Stomach (tissue), 4 donors: ENCODE measurements at regions not wholly inside any gene's neighbourhood (a gene's known extent, or its start where the extent isn't known, plus 50 kb on each side); places are given as distances from the start of the nearest gene placed in this dataset.

Experiments
- CTCF ChIP-seq, 7 experiments: fragments of 450-650 bp in 4 of 7; fragments of 200-600 bp in 3 of 7; sonication (generic) in 3 of 7; IDR thresholded peaks; one replicate each; pipeline ENCODE4 v1.5.1; 2016 to 2019; ENCODE audit warnings: antibody characterized with exemption in 7 of 7, control low read depth in 2 of 7, mild to moderate bottlenecking in 1 of 7
- EP300 ChIP-seq: sonication (generic); formaldehyde crosslinking; IDR thresholded peaks from one replicate; pipeline ENCODE4 v1.6.1; 2017; ENCODE audit warnings: antibody characterized with exemption
- POLR2A ChIP-seq, 4 donors: fragments of 450-650 bp; IDR thresholded peaks; one replicate each; pipeline ENCODE4 v1.6.1; 2016; ENCODE audit warnings: antibody characterized with exemption in 4 of 4, control low read depth in 2 of 4, mild to moderate bottlenecking in 1 of 4, moderate library complexity in 1 of 4
- POLR2AphosphoS5 ChIP-seq, 3 donors: sonication (generic); formaldehyde crosslinking; IDR thresholded peaks; one replicate each; pipeline ENCODE4 v1.6.1; 2016; ENCODE audit warnings: antibody characterized with exemption in 3 of 3

- TF ChIP-seq CTCF (IDR thresholded peaks at IDR 0.05) (no peak), EP300 (no peak), POLR2A (IDR thresholded peaks at IDR 0.05) (no peak), POLR2AphosphoS5 (IDR thresholded peaks at IDR 0.05) (no peak)
Observed at GRCh38 chr16:31703526-31704128, 170.0 kb upstream of the ZNF267 start.
